Cardiac fibroblast (primary cell): ENCODE measurements at regions not wholly inside any gene's neighbourhood (a gene's known extent, or its start where the extent isn't known, plus 50 kb on each side); places are given as distances from the start of the nearest gene placed in this dataset.

ENCODE experiments used
- DNase-seq, 2 donors: peaks; one replicate each; pipeline versions ENCODE4 v3.0.0 to v3.0.0-alpha.2; 2010; ENCODE audit warnings: low read depth in 2 of 2
- H3K4me3 ChIP-seq, 2 donors: replicated peaks in 1 of 2; 1 replicate in 1 of 2; 2 replicates in 1 of 2; pipeline ENCODE4 v1.5.1; 2011; ENCODE audit warnings: low read depth in 2 of 2, low read length in 2 of 2, mild to moderate bottlenecking in 2 of 2, moderate library complexity in 1 of 2
- CTCF ChIP-seq: IDR thresholded peaks from one replicate; pipeline ENCODE4 v1.5.1; 2011; ENCODE audit warnings: low read depth, mild to moderate bottlenecking, low read length, inconsistent platforms

- TF ChIP-seq CTCF: no peak
- no peak for DNase-seq
- H3K4me3 ChIP-seq: no peak overlapping the region
Measured at GRCh38 chr2:236717729-236718128, 148.1 kb downstream of the ACKR3 start.

GRCh38 chr2:236718207-236718992 lies 148.8 kb downstream of the ACKR3 start:
- no peak for TF ChIP-seq CTCF
- DNase-seq: no peak
- H3K4me3 ChIP-seq: no peak overlapping the region

- H3K4me3 ChIP-seq: no peak overlapping the region
- TF ChIP-seq CTCF: no peak
- no peak for DNase-seq
Measured at GRCh38 chr2:236719192-236719635, 149.6 kb downstream of the ACKR3 start.

GRCh38 chr2:236720974-236721540 lies 151.4 kb downstream of the ACKR3 start:
- DNase-seq: no peak
- no peak for TF ChIP-seq CTCF

GRCh38 chr2:236724200-236724599 lies 154.6 kb downstream of the ACKR3 start:
- DNase-seq: no peak
- TF ChIP-seq CTCF: no peak
- H3K4me3 ChIP-seq: no peak overlapping the region

More at GRCh38 chr2:236720974-236721540, 151.4 kb downstream of the ACKR3 start:
- no peak overlapping the region for H3K4me3 ChIP-seq

- H3K4me3 ChIP-seq: no peak overlapping the region
- no peak for DNase-seq
- no peak for TF ChIP-seq CTCF
Measured at GRCh38 chr2:236726701-236727450, 157.3 kb downstream of the ACKR3 start.
